Calu3 (cell line): ENCODE measurements at regions not wholly inside any gene's neighbourhood (a gene's known extent, or its start where the extent isn't known, plus 50 kb on each side); places are given as distances from the start of the nearest gene placed in this dataset.

Experiments used
- BruUV-seq: library from RNA; stranded (reverse); fragments of 400-500 nt; replicated peaks from 2 replicates; lab custom pipeline; 2021; lab: Mats Ljungman, UMichigan
- CTCF ChIA-PET: fragments of 300-600 bp; sonication (Branson Sonifier 250); formaldehyde crosslinking; loops from one replicate; lab custom pipeline; 2022; ENCODE audit warnings: antibody characterized with exemption; lab: Charles Lee
- DNase-seq: peaks from one replicate; pipeline ENCODE4 v3.0.0; 2022
- H3K27ac Mint-ChIP-seq: one replicate; pipeline ENCODE4 v1.8.0; 2022; ENCODE audit warnings: mixed read lengths; ENCODE audit not compliant: unreplicated experiment
- H3K27me3 Mint-ChIP-seq: one replicate; pipeline ENCODE4 v1.8.0; 2022; ENCODE audit warnings: mixed read lengths; ENCODE audit not compliant: unreplicated experiment
- H3K36me3 Mint-ChIP-seq: one replicate; pipeline ENCODE4 v1.8.0; 2022; ENCODE audit warnings: mild to moderate bottlenecking, moderate library complexity, mixed read lengths; ENCODE audit not compliant: insufficient read depth, unreplicated experiment
- H3K4me1 Mint-ChIP-seq: one replicate; pipeline ENCODE4 v1.8.0; 2022; ENCODE audit warnings: mild to moderate bottlenecking, low read depth, mixed read lengths; ENCODE audit not compliant: unreplicated experiment
- H3K4me3 Mint-ChIP-seq: one replicate; pipeline ENCODE4 v1.8.0; 2022; ENCODE audit warnings: mild to moderate bottlenecking, low read depth, moderate library complexity, mixed read lengths; ENCODE audit not compliant: unreplicated experiment
- H3K9me3 Mint-ChIP-seq: one replicate; pipeline ENCODE4 v1.8.0; 2022; ENCODE audit warnings: low read depth, mixed read lengths; ENCODE audit not compliant: unreplicated experiment
- CTCF ChIP-seq: fragments of 200-600 bp; IDR thresholded peaks from one replicate; pipeline ENCODE4 v1.8.0; 2022; ENCODE audit warnings: antibody characterized with exemption; ENCODE audit not compliant: unreplicated experiment
- intact Hi-C: fragments of 100-400 bp; cut with micrococcal nuclease; formaldehyde crosslinking; loops from one replicate; pipeline ENCODE4 v1.10.0; 2022; ENCODE audit not compliant: unreplicated experiment

- intact Hi-C loops: no loop called here
Observed at GRCh38 chr2:186309901-186310300, 176.2 kb upstream of the ZC3H15 start.

GRCh38 chr2:186319105-186319504, 167.0 kb upstream of the ZC3H15 start:
- no peaks in the 10 kb centered on the region for H3K27me3 Mint-ChIP-seq
- H3K9me3 Mint-ChIP-seq: peaks cover 16% of the 10 kb centered on the region
- no peak for DNase-seq
- H3K27ac Mint-ChIP-seq: no peak overlapping the region
- no peaks in the 10 kb centered on the region for H3K36me3 Mint-ChIP-seq
- intact Hi-C loops: no loop called here
- CTCF ChIA-PET: no interaction called here
- BruUV-seq: no TSS peak
- no peaks in the 10 kb centered on the region for H3K4me1 Mint-ChIP-seq
- no peak overlapping the region for H3K4me3 Mint-ChIP-seq
- TF ChIP-seq CTCF: no peak

More at GRCh38 chr2:186309901-186310300, 176.2 kb upstream of the ZC3H15 start:
- Mint-ChIP-seq H3K27ac (no peak overlapping the region), H3K36me3 (no peaks in the 10 kb centered on the region), H3K9me3 (peaks cover 3% of the 10 kb centered on the region), H3K27me3 (no peaks in the 10 kb centered on the region), H3K4me1 (peaks cover 19% of the 10 kb centered on the region), H3K4me3 (no peak overlapping the region)
- CTCF ChIA-PET: no interaction called here
- no peak for TF ChIP-seq CTCF
- DNase-seq: no peak
- BruUV-seq: no TSS peak

GRCh38 chr2:186325827-186326535, 160.1 kb upstream of the ZC3H15 start:
- CTCF ChIA-PET: no interaction called here
- no peak overlapping the region for H3K27ac Mint-ChIP-seq
- intact Hi-C loops: no loop called here

GRCh38 chr2:186327251-186327868, 158.7 kb upstream of the ZC3H15 start:
- no peak for TF ChIP-seq CTCF
- no peak overlapping the region for H3K27ac Mint-ChIP-seq

More at GRCh38 chr2:186325827-186326535, 160.1 kb upstream of the ZC3H15 start:
- peaks cover 5% of the 10 kb centered on the region for H3K36me3 Mint-ChIP-seq
- H3K27me3 Mint-ChIP-seq: no peaks in the 10 kb centered on the region
- no peak for TF ChIP-seq CTCF
- no peak for DNase-seq
- H3K9me3 Mint-ChIP-seq: peaks cover 13% of the 10 kb centered on the region
- peaks cover 9% of the 10 kb centered on the region for H3K4me1 Mint-ChIP-seq
- no TSS peak for BruUV-seq
- H3K4me3 Mint-ChIP-seq: no peak overlapping the region

More at GRCh38 chr2:186327251-186327868, 158.7 kb upstream of the ZC3H15 start:
- intact Hi-C loops: no loop called here
- CTCF ChIA-PET: no interaction called here
- no TSS peak for BruUV-seq
- DNase-seq: no peak
- H3K36me3 Mint-ChIP-seq: peaks cover 5% of the 10 kb centered on the region
- peaks cover 9% of the 10 kb centered on the region for H3K4me1 Mint-ChIP-seq
- no peak overlapping the region for H3K4me3 Mint-ChIP-seq
- H3K9me3 Mint-ChIP-seq: peaks cover 13% of the 10 kb centered on the region
- H3K27me3 Mint-ChIP-seq: no peaks in the 10 kb centered on the region
